HT1080 (cell line): ENCODE measurements at regions not wholly inside any gene's neighbourhood (a gene's known extent, or its start where the extent isn't known, plus 50 kb on each side); places are given as distances from the start of the nearest gene placed in this dataset.
"Not testable (repeated sequence)": the region's sequence is repeated elsewhere in the genome, so short reads cannot be mapped to it uniquely, and the experiment has no call there.

Source experiments
- DNase-seq: peaks from one replicate; pipeline ENCODE4 v3.0.0-alpha.2; 2015; ENCODE audit warnings: low read depth

DNA sequence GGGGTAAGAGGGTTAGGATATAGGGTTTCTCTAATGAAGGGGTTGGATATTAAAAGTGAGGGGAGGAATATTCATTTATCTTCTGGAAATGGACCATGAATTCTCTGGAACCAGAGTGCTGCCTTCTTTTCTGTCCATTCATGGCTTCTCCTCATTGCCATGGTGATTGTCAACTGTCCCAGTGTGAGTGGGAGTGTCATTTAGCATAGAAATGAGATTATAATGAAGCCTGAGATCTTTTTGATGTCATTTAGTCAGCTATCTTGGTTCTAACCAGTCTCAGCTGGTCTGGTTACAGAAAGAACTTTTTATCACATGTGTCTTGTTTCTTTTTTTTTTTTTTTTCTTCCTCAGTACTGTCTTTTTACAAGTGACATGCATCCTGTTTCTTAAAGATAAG is 497.3 kb upstream of the PITX2 start:
- no peak for DNase-seq

DNA sequence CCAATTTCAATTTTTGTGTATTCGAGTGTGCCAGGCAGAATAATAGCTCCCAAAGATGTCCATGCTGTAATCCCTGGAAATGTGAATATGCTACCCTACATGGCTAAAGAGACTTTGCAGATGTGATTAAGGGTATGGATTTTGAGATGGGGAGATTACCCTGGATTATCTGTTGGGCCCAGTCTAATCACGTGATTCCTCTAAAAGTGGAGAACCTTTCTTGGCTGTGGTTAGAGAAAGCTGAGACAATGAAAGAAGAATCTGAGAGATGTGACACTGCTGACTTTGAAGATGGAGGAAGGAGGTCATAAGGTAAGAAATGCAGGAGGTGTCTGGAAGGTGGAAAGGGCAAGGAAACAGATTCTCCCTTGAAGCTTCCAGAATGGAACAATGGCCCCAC is 503.5 kb upstream of the PITX2 start:
- DNase-seq, result no peak

DNA sequence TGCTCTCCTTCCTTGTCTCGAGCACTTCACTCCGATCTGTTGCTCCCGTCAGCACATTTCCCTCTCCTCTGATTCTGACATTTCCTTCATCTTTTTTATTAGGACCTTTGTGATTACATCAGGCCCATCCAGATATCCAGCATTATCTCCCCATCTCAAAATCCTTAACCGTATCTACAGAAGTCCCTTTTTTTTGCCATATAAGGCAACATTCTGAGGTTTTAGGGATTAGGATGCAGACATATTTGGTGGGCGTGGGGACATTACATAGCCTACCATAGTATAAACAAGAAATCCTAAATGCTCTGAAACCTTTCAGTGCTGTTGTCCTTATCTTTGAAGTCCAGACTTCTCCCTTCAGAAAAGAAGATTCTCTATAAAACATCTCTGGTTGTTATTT is 505.0 kb upstream of the PITX2 start:
- DNase-seq, result no peak

- no peak for DNase-seq
Observed at GRCh38 chr4:111128327-111128726, 505.4 kb upstream of the PITX2 start.

- peak; percentile 21 for DNase-seq
Observed at GRCh38 chr4:111136438-111136837, 513.6 kb upstream of the PITX2 start.

GRCh38 chr4:111136967-111137366 is 514.1 kb upstream of the PITX2 start:
- peak; percentile 2 for DNase-seq

DNA sequence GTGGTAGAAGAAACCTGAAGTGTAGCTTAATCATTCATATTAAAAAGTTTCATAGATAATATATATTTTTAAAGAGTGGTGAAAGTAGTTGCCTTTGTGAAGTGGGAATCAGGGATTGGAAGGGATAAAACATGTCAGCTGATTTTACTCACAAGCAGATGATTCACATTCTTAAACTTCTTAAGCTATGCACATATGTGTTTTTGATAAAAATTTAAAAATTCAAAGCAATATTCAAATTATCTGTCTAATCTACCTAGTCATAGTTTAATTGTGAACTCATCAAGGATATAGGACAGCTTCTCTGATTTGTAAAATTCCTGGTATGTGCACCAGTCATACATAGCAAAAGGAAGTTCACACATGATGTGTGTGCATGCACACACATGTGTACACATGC is 520.6 kb upstream of the PITX2 start:
- DNase-seq, result no peak

GRCh38 chr4:111154934-111155333 is 532.1 kb upstream of the PITX2 start:
- no peak for DNase-seq

DNA sequence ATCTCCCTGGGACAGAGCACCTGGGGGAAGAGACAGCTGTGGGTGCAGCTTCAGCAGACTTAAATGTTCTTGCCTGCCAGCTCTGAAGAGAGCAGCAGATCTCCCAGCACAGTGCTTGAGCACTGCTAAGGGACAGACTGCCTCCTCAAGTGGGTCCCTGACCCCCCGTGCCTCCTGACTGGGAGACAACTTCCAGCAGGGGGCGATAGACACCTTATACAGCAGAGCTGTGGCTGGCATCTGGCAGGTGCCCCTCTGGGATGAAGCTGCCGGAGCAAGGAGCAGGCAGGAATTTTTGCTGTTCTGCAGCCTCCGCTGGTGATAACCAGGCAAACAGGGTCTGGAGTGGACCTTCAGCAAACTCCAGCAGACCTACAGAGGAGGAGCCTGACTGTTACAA is 541.7 kb upstream of the PITX2 start:
- not testable (repeated sequence) for DNase-seq

DNA sequence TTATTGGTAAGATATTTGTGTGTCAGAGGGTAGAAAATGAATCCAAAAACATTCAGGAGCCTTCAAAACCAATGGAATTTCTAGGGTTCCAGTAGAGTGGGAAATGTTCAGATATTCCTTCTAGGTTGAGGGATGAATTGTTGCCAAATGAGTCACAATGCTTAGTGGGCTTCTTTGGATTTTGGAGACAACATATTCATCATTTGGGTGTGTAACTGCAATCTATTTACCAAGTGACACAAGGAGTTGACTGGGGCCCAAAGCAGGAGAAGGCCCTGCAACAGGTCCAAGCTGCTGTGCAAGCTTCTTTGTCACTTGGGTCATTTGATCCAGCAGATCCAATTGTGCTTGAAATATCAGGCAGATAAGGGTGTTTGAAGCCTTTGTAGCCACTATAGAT is 551.5 kb upstream of the PITX2 start:
- DNase-seq, result peak; percentile 54

DNA sequence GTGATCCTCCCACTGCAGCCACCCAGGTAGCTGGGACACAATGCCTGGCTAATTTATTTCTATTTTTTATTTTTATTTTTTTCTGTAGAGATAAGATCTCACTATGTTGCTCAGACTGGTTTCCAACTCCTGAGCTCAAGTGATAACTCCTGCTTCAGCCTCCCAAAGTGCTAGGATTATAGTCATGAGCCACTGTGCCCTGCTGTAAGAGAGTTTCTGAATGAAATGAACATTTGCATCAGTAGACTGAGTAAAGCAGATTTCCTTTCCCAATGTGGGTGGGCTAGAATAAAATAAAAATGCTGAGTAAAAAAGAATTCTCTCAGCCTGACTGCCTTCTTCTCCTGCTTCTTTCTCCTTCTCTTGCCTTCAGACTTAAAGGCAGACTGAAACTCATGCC is 555.4 kb upstream of the PITX2 start:
- no peak for DNase-seq

DNA sequence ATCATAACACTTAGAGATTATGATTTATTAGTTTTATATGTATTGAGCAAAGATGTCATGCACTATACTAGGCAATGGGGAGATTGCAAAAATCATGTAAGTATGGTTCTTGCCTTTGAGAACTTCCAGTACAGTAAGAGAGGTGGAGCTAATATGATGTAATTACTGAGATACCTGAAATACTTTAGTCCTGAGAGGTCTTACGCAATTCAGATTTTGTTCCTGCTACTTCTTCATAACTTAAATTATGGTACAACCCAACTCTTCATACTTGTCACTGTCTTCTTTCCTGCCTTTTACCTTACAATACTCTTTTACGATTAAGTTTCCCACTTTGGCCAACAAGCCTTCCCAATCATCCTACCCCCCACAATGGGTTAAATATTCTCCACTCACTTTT is 564.2 kb upstream of the PITX2 start:
- DNase-seq, result no peak

DNA sequence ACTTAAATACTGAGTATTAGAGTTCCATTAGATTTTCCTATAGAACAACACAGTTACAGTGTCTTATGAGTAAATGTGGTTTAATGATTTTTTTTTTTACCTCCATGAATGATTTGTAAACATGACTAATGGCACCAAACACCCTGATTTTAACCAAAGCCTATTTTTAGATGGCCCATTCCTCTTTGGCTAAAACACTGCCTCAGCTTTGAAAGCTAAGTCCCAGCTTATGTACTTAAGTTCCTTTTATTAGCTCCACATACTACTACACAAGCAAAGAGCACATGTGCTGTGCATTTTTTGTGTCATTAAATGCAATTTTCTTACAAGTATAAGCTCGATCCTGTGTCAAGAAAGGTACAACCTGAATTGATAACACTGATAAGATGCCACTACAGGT is 575.6 kb upstream of the PITX2 start:
- no peak for DNase-seq

DNA sequence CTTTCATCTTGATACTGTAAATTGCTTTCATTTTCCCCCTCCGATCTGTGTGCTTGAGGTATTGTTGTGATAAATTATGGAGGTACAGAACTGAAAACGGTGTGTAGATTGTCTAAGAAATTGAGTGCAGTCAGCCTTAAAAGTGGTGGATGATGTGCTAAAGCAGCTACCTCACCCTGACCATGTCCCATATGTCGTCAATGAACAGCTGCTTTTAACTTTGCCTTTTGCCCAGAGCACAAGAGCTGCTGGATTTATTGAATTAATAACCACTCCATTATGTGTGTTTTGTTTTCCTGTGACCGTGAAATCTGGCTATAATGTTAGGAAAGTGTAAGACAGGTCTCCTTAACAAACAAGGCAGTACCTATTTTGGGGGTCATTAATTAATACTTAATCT is 581.9 kb upstream of the PITX2 start:
- DNase-seq, result no peak

- DNase-seq, result no peak
Observed at GRCh38 chr4:111208970-111209369, 586.1 kb upstream of the PITX2 start.

- DNase-seq, result no peak
Observed at GRCh38 chr4:111209706-111210105, 586.8 kb upstream of the PITX2 start.

- DNase-seq, result no peak
Observed at GRCh38 chr4:111210595-111210994, 587.7 kb upstream of the PITX2 start.

- DNase-seq, result no peak
Observed at GRCh38 chr4:111213531-111213930, 590.7 kb upstream of the PITX2 start.

DNA sequence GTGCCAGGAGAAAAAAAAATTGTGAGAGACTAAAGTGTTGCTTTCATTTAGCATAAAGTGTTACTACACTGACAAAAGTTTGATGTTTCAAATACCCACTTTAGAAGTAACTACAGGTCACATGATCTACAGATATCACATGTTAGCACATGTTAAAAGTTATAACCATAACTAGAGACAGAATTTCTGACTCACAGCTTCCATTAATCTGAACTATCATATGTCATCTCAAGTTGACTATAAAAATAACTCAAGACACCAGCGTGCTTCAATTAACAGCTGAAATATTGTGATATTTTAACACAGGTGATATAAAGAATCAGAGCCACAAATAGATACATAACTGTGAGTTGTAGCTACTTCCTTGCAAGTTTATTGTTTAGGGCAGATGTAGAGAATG is 591.5 kb upstream of the PITX2 start:
- no peak for DNase-seq

GRCh38 chr4:111215755-111216154 is 592.9 kb upstream of the PITX2 start:
- no peak for DNase-seq

- DNase-seq, result no peak
Observed at GRCh38 chr4:111216791-111217190, 593.9 kb upstream of the PITX2 start.

DNA sequence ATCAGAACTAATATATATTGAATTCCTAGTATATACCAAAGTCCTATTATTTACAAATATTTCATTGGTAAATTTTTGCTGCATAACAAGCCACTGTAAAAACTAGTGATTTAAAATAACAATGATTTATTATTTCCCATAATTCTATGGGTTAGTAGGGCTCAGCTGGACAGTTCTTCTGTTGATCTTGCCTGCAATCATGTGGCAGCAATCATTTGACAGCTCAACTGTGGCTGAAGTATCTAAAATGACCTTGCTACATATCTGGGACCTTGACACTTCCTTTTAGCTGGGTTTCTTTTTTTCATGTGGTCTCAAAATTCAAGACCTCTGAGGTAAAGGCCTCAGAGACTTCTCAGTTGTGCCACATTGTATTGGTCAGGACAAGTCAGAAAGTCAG is 598.5 kb upstream of the PITX2 start:
- DNase-seq, result no peak

- DNase-seq, result peak; percentile 59
Observed at GRCh38 chr4:111228396-111228795, 605.5 kb upstream of the PITX2 start.

DNA sequence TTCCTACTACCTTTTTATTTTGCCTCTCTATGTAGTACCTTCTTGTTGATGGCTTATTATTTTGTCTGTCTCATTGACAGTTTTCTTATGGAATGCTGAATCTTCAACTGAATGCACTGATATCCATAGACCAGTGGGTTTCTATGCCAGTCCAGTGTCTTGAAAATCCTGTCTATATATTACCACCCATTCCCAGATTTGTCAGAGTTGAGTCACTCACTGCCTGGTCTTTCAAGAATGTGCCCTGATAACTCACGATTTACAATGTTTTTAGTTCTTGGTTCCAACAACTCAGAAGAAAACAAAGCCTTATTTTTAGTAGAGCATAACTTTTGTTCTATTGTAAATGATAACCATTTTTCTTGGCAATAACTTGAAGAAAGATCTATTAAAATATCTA is 606.0 kb upstream of the PITX2 start:
- DNase-seq, result peak; percentile 71

- no peak for DNase-seq
Observed at GRCh38 chr4:111230265-111230664, 607.4 kb upstream of the PITX2 start.
